Activated CD4-positive, alpha-beta T cell treated with anti-CD3 and anti-CD28 coated beads for 36 hours (primary cell): ENCODE measurements at regions not wholly inside any gene's neighbourhood (a gene's known extent, or its start where the extent isn't known, plus 50 kb on each side); places are given as distances from the start of the nearest gene placed in this dataset.

ENCODE experiments used
- ATAC-seq: fragments of 200-7000 bp; cut with Tn5 transposase; one replicate; pipeline ENCODE4 v1.10.0; 2021; ENCODE audit warnings: mild to moderate bottlenecking, moderate library complexity
- CTCF ChIA-PET: fragments of 350-600 bp; sonication (Branson Sonifier 250); formaldehyde crosslinking; loops from one replicate; lab custom pipeline; 2021; ENCODE audit warnings: antibody characterized with exemption; lab: Charles Lee
- POLR2A ChIA-PET: fragments of 350-600 bp; sonication (Branson Sonifier 250); formaldehyde crosslinking; loops from one replicate; lab custom pipeline; 2021; ENCODE audit warnings: antibody characterized with exemption, inconsistent platforms; lab: Charles Lee
- DNase-seq: peaks from one replicate; pipeline ENCODE4 v3.0.0-alpha.2; 2020
- H3K27ac Mint-ChIP-seq: one replicate; pipeline ENCODE4 v1.8.0; 2021; ENCODE audit warnings: mixed read lengths
- H3K27me3 Mint-ChIP-seq: one replicate; pipeline ENCODE4 v1.8.0; 2021; ENCODE audit warnings: mixed read lengths
- H3K36me3 Mint-ChIP-seq: one replicate; pipeline ENCODE4 v1.8.0; 2021; ENCODE audit warnings: low read depth, mixed read lengths
- H3K4me1 Mint-ChIP-seq: one replicate; pipeline ENCODE4 v1.8.0; 2021; ENCODE audit warnings: mixed read lengths
- H3K4me3 Mint-ChIP-seq: one replicate; pipeline ENCODE4 v1.8.0; 2021; ENCODE audit warnings: mild to moderate bottlenecking, moderate library complexity, mixed read lengths
- H3K9me3 Mint-ChIP-seq: one replicate; pipeline ENCODE4 v1.8.0; 2021; ENCODE audit warnings: low read depth, mixed read lengths
- intact Hi-C, 2 experiments: fragments of 100-400 bp; cut with DNase I in 1 of 2; cut with micrococcal nuclease in 1 of 2; formaldehyde crosslinking; loops; one replicate each; pipeline versions ENCODE4 v1.14.2 to v1.15.1; 2022 to 2024; cut with DNase I, micrococcal nuclease

- Mint-ChIP-seq H3K4me1 (no peaks in the 10 kb centered on the region), H3K9me3 (peaks cover 8% of the 10 kb centered on the region), H3K4me3 (no peak overlapping the region), H3K27ac (no peak overlapping the region), H3K36me3 (peaks cover 3% of the 10 kb centered on the region), H3K27me3 (no peaks in the 10 kb centered on the region)
- ChIA-PET CTCF (interaction anchor here (1.5 kb wide), 1 partner anchor 40 kb away, joined by 4 read pairs; no protein-coding TSS in a partner anchor), POLR2A (no interaction called here)
- no peak for DNase-seq
- ATAC-seq, result no peak
- intact Hi-C loops, result no loop called here
Observed at GRCh38 chr6:134600671-134601070, 282.8 kb upstream of the SGK1 start.

DNA sequence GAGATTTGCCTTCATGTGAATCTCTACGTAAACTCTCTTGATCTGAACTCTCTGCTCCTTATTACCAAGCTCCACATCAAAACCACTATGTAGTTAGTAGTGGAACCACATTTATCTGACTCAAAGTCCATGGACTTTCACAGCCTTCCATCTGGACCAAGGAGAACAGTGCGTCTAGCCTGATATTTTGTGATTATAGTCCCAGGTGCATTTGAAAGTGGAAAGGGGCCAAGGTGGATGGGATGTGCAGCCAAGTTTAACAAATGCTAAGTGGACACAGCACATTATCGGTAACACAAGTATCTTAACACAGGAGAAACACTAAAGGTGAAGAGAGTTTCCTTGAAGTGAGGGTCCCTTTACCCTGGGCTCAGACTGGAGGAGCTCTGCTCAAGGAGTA is 281.2 kb upstream of the SGK1 start:
- no peaks in the 10 kb centered on the region for H3K4me1 Mint-ChIP-seq
- CTCF ChIA-PET, result no interaction called here

GRCh38 chr6:134596191-134596590 is 278.3 kb upstream of the SGK1 start:
- H3K9me3 Mint-ChIP-seq, result peaks cover 7% of the 10 kb centered on the region

More for the DNA sequence above, 281.2 kb upstream of the SGK1 start:
- Mint-ChIP-seq H3K27ac (no peak overlapping the region), H3K9me3 (peaks cover 8% of the 10 kb centered on the region), H3K4me3 (no peak overlapping the region), H3K27me3 (no peaks in the 10 kb centered on the region), H3K36me3 (peaks cover 3% of the 10 kb centered on the region)
- ATAC-seq (no peak), DNase-seq (no peak)
- intact Hi-C loops, result no loop called here
- POLR2A ChIA-PET, result no interaction called here

DNA sequence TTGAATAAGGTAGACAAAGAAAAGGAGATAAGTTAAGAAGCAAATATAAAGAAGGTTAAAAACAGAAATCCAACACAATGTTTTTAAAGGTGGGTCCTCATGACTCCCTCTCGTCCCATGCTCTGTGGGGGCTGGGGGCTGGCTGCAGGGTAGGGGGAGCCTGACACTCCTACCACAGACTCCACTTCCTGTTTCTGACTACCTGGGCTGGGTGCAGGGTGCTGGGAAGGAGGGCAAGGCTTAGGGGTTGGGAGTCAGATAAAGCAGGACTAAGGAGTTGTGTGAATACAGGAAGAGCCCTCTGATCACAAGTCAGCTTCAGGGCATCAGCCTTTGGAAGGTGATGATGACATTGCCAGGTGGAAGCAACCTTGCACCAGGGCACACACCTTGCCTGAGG is 277.0 kb upstream of the SGK1 start:
- ATAC-seq (no peak), DNase-seq (no peak)
- Mint-ChIP-seq H3K27ac (no peak overlapping the region), H3K4me3 (no peak overlapping the region), H3K9me3 (no peaks in the 10 kb centered on the region), H3K36me3 (no peaks in the 10 kb centered on the region), H3K27me3 (no peaks in the 10 kb centered on the region), H3K4me1 (no peaks in the 10 kb centered on the region)
- intact Hi-C loops, result no loop called here
- ChIA-PET POLR2A (no interaction called here), CTCF (interaction anchor here (0.6 kb wide), 1 partner anchor 29 kb away, joined by 3 read pairs; no protein-coding TSS in a partner anchor)

More at GRCh38 chr6:134596191-134596590, 278.3 kb upstream of the SGK1 start:
- no peaks in the 10 kb centered on the region for H3K4me1 Mint-ChIP-seq
- ChIA-PET CTCF (interaction anchor here (0.6 to 1.2 kb wide), 2 partner anchors 11 to 344 kb away, joined by 3 to 4 read pairs; no protein-coding TSS in a partner anchor), POLR2A (no interaction called here)
- no peak overlapping the region for H3K27ac Mint-ChIP-seq
- H3K36me3 Mint-ChIP-seq, result peaks cover 3% of the 10 kb centered on the region
- H3K27me3 Mint-ChIP-seq, result no peaks in the 10 kb centered on the region
- intact Hi-C loops, result no loop called here
- ATAC-seq (no peak), DNase-seq (no peak)
- H3K4me3 Mint-ChIP-seq, result no peak overlapping the region

DNA sequence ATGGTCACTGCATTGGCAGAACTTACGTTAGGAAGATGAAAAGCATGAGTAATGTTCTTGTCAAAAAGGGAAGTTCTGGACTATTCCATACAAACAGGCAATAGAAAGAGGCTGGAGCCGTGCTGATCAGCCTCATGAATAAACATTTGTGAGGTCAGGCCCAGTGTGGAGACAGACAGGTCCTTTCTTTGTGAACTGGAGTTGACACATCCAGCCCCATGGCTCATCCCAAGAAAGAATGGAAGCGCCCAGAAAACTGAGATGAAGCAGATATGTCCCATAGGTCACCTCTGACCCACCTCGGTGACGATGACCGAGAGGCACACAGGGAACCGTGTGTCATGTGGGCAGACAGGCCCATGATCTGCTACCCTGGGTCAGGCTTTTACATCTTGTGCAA is 276.0 kb upstream of the SGK1 start:
- no peak overlapping the region for H3K4me3 Mint-ChIP-seq
- ChIA-PET POLR2A (no interaction called here), CTCF (no interaction called here)
- no peak for DNase-seq
- intact Hi-C loops, result no loop called here
- no peaks in the 10 kb centered on the region for H3K36me3 Mint-ChIP-seq
- H3K27me3 Mint-ChIP-seq, result no peaks in the 10 kb centered on the region
- no peak overlapping the region for H3K27ac Mint-ChIP-seq
- ATAC-seq, result no peak
- H3K9me3 Mint-ChIP-seq, result no peaks in the 10 kb centered on the region
- H3K4me1 Mint-ChIP-seq, result no peaks in the 10 kb centered on the region

GRCh38 chr6:134593442-134593841 is 275.5 kb upstream of the SGK1 start:
- Mint-ChIP-seq H3K27ac (no peak overlapping the region), H3K4me1 (no peaks in the 10 kb centered on the region), H3K4me3 (no peak overlapping the region), H3K27me3 (no peaks in the 10 kb centered on the region), H3K36me3 (no peaks in the 10 kb centered on the region), H3K9me3 (no peaks in the 10 kb centered on the region)
- intact Hi-C loops, result no loop called here
- ChIA-PET POLR2A (no interaction called here), CTCF (interaction anchor here (0.9 kb wide), 1 partner anchor 40 kb away, joined by 5 read pairs; no protein-coding TSS in a partner anchor)
- no peak for DNase-seq
- no peak for ATAC-seq

DNA sequence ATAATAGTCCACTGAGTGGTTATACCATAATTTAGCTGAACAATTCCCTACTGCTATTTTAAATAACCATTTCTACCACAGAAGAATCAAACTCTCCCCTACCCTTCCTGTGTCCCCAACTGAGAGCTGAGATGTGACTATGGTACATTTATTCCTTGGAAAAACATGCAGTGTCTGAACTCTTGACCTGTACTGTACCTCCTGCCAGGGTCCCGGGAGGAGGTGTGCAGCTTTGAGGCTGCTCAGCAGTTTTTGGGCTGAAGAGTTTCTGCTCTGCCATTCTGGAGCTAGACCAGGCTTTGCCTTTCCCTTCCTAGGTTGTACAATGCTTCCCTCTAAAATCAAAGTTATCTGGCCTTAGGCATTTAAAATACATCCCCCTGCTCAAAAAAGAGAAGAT is 275.1 kb upstream of the SGK1 start:
- no peak for ATAC-seq
- ChIA-PET CTCF (interaction anchor here (0.8 to 0.9 kb wide), 2 partner anchors 21 to 41 kb away, joined by 3 to 5 read pairs; no protein-coding TSS in a partner anchor), POLR2A (no interaction called here)
- Mint-ChIP-seq H3K4me3 (no peak overlapping the region), H3K9me3 (no peaks in the 10 kb centered on the region), H3K27me3 (no peaks in the 10 kb centered on the region), H3K4me1 (no peaks in the 10 kb centered on the region), H3K36me3 (no peaks in the 10 kb centered on the region), H3K27ac (no peak overlapping the region)
- DNase-seq, result no peak
- intact Hi-C loops, result no loop called here

DNA sequence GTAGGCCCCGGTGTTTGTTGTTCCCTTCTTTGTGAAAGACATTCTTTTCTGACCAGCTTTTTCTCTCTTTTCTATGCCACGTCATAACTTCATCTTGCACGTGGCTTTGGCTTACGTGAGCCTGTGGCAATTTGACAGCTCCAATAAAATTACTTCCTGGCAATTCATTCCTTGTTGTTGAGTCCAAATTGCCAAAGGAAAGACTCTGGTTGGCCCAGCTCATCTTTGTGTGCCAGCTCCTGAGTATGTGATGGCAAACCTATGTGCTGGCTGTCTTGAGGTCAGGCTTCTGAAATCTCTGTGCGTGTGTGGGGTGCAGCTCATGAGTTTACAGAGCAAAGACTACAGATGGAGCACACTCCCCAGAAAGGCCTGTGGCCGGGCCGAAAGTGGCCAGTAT is 272.5 kb upstream of the SGK1 start:
- H3K36me3 Mint-ChIP-seq, result no peaks in the 10 kb centered on the region
- ATAC-seq, result no peak
- no peak overlapping the region for H3K4me3 Mint-ChIP-seq
- H3K27me3 Mint-ChIP-seq, result no peaks in the 10 kb centered on the region
- POLR2A ChIA-PET, result no interaction called here
- H3K27ac Mint-ChIP-seq, result no peak overlapping the region
- intact Hi-C loops, result no loop called here
- no peaks in the 10 kb centered on the region for H3K9me3 Mint-ChIP-seq
- DNase-seq, result no peak
- H3K4me1 Mint-ChIP-seq, result no peaks in the 10 kb centered on the region
- CTCF ChIA-PET, result interaction anchor here (1.0 to 1.7 kb wide), 2 partner anchors 30 to 51 kb away, joined by 3 read pairs; no protein-coding TSS in a partner anchor

- no peaks in the 10 kb centered on the region for H3K4me1 Mint-ChIP-seq
- H3K27ac Mint-ChIP-seq, result no peak overlapping the region
- no peak for ATAC-seq
- no peak for DNase-seq
- no peaks in the 10 kb centered on the region for H3K27me3 Mint-ChIP-seq
- ChIA-PET CTCF (interaction anchor here (1.0 to 1.7 kb wide), 2 partner anchors 31 to 51 kb away, joined by 3 read pairs; no protein-coding TSS in a partner anchor), POLR2A (no interaction called here)
- H3K9me3 Mint-ChIP-seq, result no peaks in the 10 kb centered on the region
- intact Hi-C loops, result no loop called here
- no peak overlapping the region for H3K4me3 Mint-ChIP-seq
- no peaks in the 10 kb centered on the region for H3K36me3 Mint-ChIP-seq
Observed at GRCh38 chr6:134590004-134590403, 272.1 kb upstream of the SGK1 start.

GRCh38 chr6:134589512-134589911 is 271.6 kb upstream of the SGK1 start:
- Mint-ChIP-seq H3K27ac (no peak overlapping the region), H3K9me3 (no peaks in the 10 kb centered on the region), H3K4me3 (no peak overlapping the region), H3K36me3 (no peaks in the 10 kb centered on the region), H3K4me1 (no peaks in the 10 kb centered on the region), H3K27me3 (no peaks in the 10 kb centered on the region)
- intact Hi-C loops, result no loop called here
- ChIA-PET POLR2A (no interaction called here), CTCF (interaction anchor here (1.7 kb wide), 1 partner anchor 31 kb away, joined by 3 read pairs; no protein-coding TSS in a partner anchor)
- DNase-seq (no peak), ATAC-seq (no peak)

GRCh38 chr6:134588267-134588666 is 270.4 kb upstream of the SGK1 start:
- DNase-seq (no peak), ATAC-seq (no peak)
- Mint-ChIP-seq H3K4me1 (no peaks in the 10 kb centered on the region), H3K9me3 (no peaks in the 10 kb centered on the region), H3K4me3 (no peak overlapping the region), H3K27me3 (no peaks in the 10 kb centered on the region), H3K36me3 (no peaks in the 10 kb centered on the region), H3K27ac (no peak overlapping the region)
- CTCF ChIA-PET, result no interaction called here
- intact Hi-C loops, result no loop called here
- POLR2A ChIA-PET, result no interaction called here

- no peak overlapping the region for H3K4me3 Mint-ChIP-seq
- H3K27me3 Mint-ChIP-seq, result no peaks in the 10 kb centered on the region
- DNase-seq (no peak), ATAC-seq (no peak)
- POLR2A ChIA-PET, result no interaction called here
- H3K27ac Mint-ChIP-seq, result no peak overlapping the region
- no peaks in the 10 kb centered on the region for H3K4me1 Mint-ChIP-seq
- CTCF ChIA-PET, result interaction anchor here (1.1 to 1.5 kb wide), 2 partner anchors 11 to 89 kb away, joined by 3 to 4 read pairs; no protein-coding TSS in a partner anchor
- no peaks in the 10 kb centered on the region for H3K9me3 Mint-ChIP-seq
- no peaks in the 10 kb centered on the region for H3K36me3 Mint-ChIP-seq
- intact Hi-C loops, result no loop called here
Observed at GRCh38 chr6:134585517-134585873, 267.6 kb upstream of the SGK1 start.
